WTC11 (cell line): ENCODE measurements at regions not wholly inside any gene's neighbourhood (a gene's known extent, or its start where the extent isn't known, plus 50 kb on each side); places are given as distances from the start of the nearest gene placed in this dataset.

Experiments
- ATAC-seq: fragments of 200-7000 bp; cut with Tn5 transposase; 2 replicates; pipeline ENCODE4 v1.10.0; 2021; ENCODE audit warnings: mild to moderate bottlenecking, moderate library complexity
- CTCF ChIA-PET: fragments of 300-600 bp; sonication (Branson Sonifier 250); formaldehyde crosslinking; loops from one replicate; lab custom pipeline; 2021; ENCODE audit warnings: antibody characterized with exemption; lab: Charles Lee
- POLR2A ChIA-PET: fragments of 350-600 bp; sonication (Branson Sonifier 250); formaldehyde crosslinking; loops from one replicate; lab custom pipeline; 2021; ENCODE audit warnings: antibody characterized with exemption; lab: Charles Lee
- DNase-seq: peaks from one replicate; pipeline ENCODE4 v3.0.0; 2021; ENCODE audit warnings: low spot score
- H3K27ac Mint-ChIP-seq: 2 replicates; pipeline ENCODE4 v1.8.0; 2021; ENCODE audit warnings: mixed read lengths
- H3K27me3 Mint-ChIP-seq: 2 replicates; pipeline ENCODE4 v1.8.0; 2021; ENCODE audit warnings: low read depth, mild to moderate bottlenecking, moderate library complexity, mixed read lengths
- H3K36me3 Mint-ChIP-seq: 2 replicates; pipeline ENCODE4 v1.8.0; 2021; ENCODE audit warnings: mixed read lengths
- H3K4me1 Mint-ChIP-seq: 2 replicates; pipeline ENCODE4 v1.8.0; 2022; ENCODE audit warnings: mixed read lengths
- H3K4me3 Mint-ChIP-seq: 2 replicates; pipeline ENCODE4 v1.8.0; 2021; ENCODE audit warnings: mild to moderate bottlenecking, moderate library complexity, mixed read lengths
- H3K9me3 Mint-ChIP-seq: 2 replicates; pipeline ENCODE4 v1.8.0; 2021; ENCODE audit warnings: mixed read lengths
- FOXP1 ChIP-seq: sonication (generic); formaldehyde crosslinking; IDR thresholded peaks from 2 replicates; pipeline ENCODE4 v1.8.0; 2022; ENCODE audit warnings: missing genetic modification reagents, mild to moderate bottlenecking, moderate library complexity, borderline replicate concordance
- HMGA2 ChIP-seq: fragments of 250-450 bp; sonication (Bioruptor Pico); IDR thresholded peaks from 2 replicates; pipeline ENCODE4 v1.4.0; 2021; ENCODE audit warnings: mild to moderate bottlenecking, moderate library complexity
- IRF2 ChIP-seq: sonication (generic); formaldehyde crosslinking; IDR thresholded peaks from 2 replicates; pipeline ENCODE4 v1.8.0; 2022; ENCODE audit warnings: low read depth, missing genetic modification reagents, borderline replicate concordance
- JAZF1 ChIP-seq: fragments of 250-450 bp; sonication (Bioruptor Pico); IDR thresholded peaks from 2 replicates; pipeline ENCODE4 v1.9.0; 2021; ENCODE audit warnings: moderate library complexity, mild to moderate bottlenecking, inconsistent platforms
- MXD4 ChIP-seq: fragments of 250-450 bp; sonication (Bioruptor Pico); IDR thresholded peaks from 2 replicates; pipeline ENCODE4 v1.8.0; 2021; ENCODE audit warnings: mild to moderate bottlenecking, moderate library complexity, borderline replicate concordance
- MYBL2 ChIP-seq: sonication (generic); formaldehyde crosslinking; IDR thresholded peaks from 2 replicates; pipeline ENCODE4 v1.8.1; 2023; ENCODE audit warnings: mild to moderate bottlenecking, moderate library complexity, missing genetic modification reagents
- NFYB ChIP-seq: sonication (generic); formaldehyde crosslinking; conservative IDR thresholded peaks from 2 replicates; pipeline ENCODE4 v1.8.0; 2022; ENCODE audit warnings: low read depth, missing genetic modification reagents
- PRRX2 ChIP-seq: fragments of 250-450 bp; sonication (Bioruptor Pico); IDR thresholded peaks from 2 replicates; pipeline ENCODE4 v1.8.0; 2021; ENCODE audit warnings: mild to moderate bottlenecking
- SMAD3 ChIP-seq: sonication (generic); formaldehyde crosslinking; IDR thresholded peaks from 2 replicates; pipeline ENCODE4 v1.8.0; 2022; ENCODE audit warnings: missing genetic modification reagents, mild to moderate bottlenecking, borderline replicate concordance
- SMAD4 ChIP-seq: sonication (generic); formaldehyde crosslinking; IDR thresholded peaks from 2 replicates; pipeline ENCODE4 v1.8.0; 2022; ENCODE audit warnings: mild to moderate bottlenecking, missing genetic modification reagents
- ZNF232 ChIP-seq: sonication (generic); formaldehyde crosslinking; IDR thresholded peaks from 2 replicates; pipeline ENCODE4 v1.8.0; 2022; ENCODE audit warnings: mild to moderate bottlenecking, missing genetic modification reagents
- TF ChIP-seq, protein P1 (sequence below): fragments of 250-450 bp; sonication (Bioruptor Pico); IDR thresholded peaks from 2 replicates; pipeline ENCODE4 v1.9.0; 2021; ENCODE audit warnings: mild to moderate bottlenecking
- TF ChIP-seq, protein P2 (sequence below): sonication (generic); formaldehyde crosslinking; IDR thresholded peaks from 2 replicates; pipeline ENCODE4 v1.8.1; 2022; ENCODE audit warnings: mild to moderate bottlenecking, moderate library complexity, missing genetic modification reagents
- TF ChIP-seq, protein P3 (sequence below): sonication (generic); formaldehyde crosslinking; IDR thresholded peaks from 2 replicates; pipeline ENCODE4 v1.8.0; 2022; ENCODE audit warnings: mild to moderate bottlenecking, missing genetic modification reagents
- TF ChIP-seq, protein P4 (sequence below): sonication (generic); formaldehyde crosslinking; conservative IDR thresholded peaks from 2 replicates; pipeline ENCODE4 v1.8.1; 2022; ENCODE audit warnings: mild to moderate bottlenecking, missing genetic modification reagents
- TF ChIP-seq, protein P5 (sequence below): sonication (generic); formaldehyde crosslinking; conservative IDR thresholded peaks from 2 replicates; pipeline ENCODE4 v1.8.1; 2023; ENCODE audit warnings: mild to moderate bottlenecking, low read depth, missing genetic modification reagents, moderate library complexity
- TF ChIP-seq, protein P6 (sequence below): sonication (generic); formaldehyde crosslinking; IDR thresholded peaks from 2 replicates; pipeline ENCODE4 v1.8.0; 2022; ENCODE audit warnings: missing genetic modification reagents
- TF ChIP-seq, protein P7 (sequence below): sonication (generic); formaldehyde crosslinking; IDR thresholded peaks from 2 replicates; pipeline ENCODE4 v1.8.1; 2023; ENCODE audit warnings: mild to moderate bottlenecking, missing genetic modification reagents
- TF ChIP-seq, protein P8 (sequence below): fragments of 250-450 bp; sonication (Bioruptor Pico); IDR thresholded peaks from 2 replicates; pipeline ENCODE4 v1.9.0; 2021; ENCODE audit warnings: mild to moderate bottlenecking, borderline replicate concordance

DNA sequence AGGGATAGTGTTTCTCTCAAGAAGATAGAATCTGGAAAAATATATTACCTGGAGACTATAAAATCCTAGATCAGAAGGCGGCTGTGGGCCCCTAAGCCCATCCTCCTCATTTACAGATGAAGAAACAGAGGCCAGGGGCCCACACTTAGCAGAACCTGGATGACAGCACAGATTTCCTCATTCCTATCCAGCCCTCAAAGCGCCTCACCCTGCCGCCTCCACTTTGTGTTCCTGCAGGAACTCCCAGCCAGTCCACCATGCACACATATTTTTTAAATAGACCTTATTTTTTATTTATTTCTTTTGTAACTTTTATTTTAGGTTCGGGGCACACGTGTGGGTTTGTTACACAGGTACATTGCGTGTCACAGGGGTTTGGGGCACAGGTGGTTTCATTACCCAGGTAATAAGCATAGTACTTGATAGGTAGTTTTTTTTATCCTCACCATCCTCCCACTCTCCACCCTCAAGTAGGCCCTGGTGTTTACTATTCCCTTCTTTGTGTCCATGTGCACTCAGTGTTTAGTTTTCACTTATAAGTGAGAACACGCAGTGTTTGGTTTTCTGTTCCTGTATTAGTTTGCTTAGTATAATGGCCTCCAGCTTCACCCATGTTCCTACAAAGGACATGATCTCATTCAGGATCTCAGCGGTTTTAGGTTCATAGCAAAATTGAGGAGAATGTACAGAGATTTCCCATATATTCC is 85.5 kb upstream of the MAP1B start:
- CTCF ChIA-PET = no interaction called here

More for the DNA sequence above, 85.5 kb upstream of the MAP1B start:
- ATAC-seq = no peak
- H3K9me3 Mint-ChIP-seq = no peaks in the 10 kb centered on the region
- POLR2A ChIA-PET = no interaction called here
- H3K27me3 Mint-ChIP-seq = no peaks in the 10 kb centered on the region
- H3K4me1 Mint-ChIP-seq = peaks cover 10% of the 10 kb centered on the region
- no peak overlapping the region for H3K4me3 Mint-ChIP-seq
- no peaks in the 10 kb centered on the region for H3K36me3 Mint-ChIP-seq
- no peak for TF ChIP-seq IRF2 (CRISPR knock-in tag)
- TF ChIP-seq, protein P1, sequence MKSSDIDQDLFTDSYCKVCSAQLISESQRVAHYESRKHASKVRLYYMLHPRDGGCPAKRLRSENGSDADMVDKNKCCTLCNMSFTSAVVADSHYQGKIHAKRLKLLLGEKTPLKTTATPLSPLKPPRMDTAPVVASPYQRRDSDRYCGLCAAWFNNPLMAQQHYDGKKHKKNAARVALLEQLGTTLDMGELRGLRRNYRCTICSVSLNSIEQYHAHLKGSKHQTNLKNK (CRISPR knock-in tag) = no peak
- TF ChIP-seq, protein P2, sequence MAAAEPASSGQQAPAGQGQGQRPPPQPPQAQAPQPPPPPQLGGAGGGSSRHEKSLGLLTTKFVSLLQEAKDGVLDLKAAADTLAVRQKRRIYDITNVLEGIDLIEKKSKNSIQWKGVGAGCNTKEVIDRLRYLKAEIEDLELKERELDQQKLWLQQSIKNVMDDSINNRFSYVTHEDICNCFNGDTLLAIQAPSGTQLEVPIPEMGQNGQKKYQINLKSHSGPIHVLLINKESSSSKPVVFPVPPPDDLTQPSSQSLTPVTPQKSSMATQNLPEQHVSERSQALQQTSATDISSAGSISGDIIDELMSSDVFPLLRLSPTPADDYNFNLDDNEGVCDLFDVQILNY (CRISPR knock-in tag) = no peak
- TF ChIP-seq NFYB (CRISPR knock-in tag) = no peak
- TF ChIP-seq, protein P3, sequence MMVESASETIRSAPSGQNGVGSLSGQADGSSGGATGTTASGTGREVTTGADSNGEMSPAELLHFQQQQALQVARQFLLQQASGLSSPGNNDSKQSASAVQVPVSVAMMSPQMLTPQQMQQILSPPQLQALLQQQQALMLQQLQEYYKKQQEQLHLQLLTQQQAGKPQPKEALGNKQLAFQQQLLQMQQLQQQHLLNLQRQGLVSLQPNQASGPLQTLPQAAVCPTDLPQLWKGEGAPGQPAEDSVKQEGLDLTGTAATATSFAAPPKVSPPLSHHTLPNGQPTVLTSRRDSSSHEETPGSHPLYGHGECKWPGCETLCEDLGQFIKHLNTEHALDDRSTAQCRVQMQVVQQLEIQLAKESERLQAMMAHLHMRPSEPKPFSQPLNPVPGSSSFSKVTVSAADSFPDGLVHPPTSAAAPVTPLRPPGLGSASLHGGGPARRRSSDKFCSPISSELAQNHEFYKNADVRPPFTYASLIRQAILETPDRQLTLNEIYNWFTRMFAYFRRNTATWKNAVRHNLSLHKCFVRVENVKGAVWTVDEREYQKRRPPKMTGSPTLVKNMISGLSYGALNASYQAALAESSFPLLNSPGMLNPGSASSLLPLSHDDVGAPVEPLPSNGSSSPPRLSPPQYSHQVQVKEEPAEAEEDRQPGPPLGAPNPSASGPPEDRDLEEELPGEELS (CRISPR knock-in tag) = no peak
- TF ChIP-seq, protein P4, sequence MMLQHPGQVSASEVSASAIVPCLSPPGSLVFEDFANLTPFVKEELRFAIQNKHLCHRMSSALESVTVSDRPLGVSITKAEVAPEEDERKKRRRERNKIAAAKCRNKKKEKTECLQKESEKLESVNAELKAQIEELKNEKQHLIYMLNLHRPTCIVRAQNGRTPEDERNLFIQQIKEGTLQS (CRISPR knock-in tag) = no peak
- TF ChIP-seq, protein P5, sequence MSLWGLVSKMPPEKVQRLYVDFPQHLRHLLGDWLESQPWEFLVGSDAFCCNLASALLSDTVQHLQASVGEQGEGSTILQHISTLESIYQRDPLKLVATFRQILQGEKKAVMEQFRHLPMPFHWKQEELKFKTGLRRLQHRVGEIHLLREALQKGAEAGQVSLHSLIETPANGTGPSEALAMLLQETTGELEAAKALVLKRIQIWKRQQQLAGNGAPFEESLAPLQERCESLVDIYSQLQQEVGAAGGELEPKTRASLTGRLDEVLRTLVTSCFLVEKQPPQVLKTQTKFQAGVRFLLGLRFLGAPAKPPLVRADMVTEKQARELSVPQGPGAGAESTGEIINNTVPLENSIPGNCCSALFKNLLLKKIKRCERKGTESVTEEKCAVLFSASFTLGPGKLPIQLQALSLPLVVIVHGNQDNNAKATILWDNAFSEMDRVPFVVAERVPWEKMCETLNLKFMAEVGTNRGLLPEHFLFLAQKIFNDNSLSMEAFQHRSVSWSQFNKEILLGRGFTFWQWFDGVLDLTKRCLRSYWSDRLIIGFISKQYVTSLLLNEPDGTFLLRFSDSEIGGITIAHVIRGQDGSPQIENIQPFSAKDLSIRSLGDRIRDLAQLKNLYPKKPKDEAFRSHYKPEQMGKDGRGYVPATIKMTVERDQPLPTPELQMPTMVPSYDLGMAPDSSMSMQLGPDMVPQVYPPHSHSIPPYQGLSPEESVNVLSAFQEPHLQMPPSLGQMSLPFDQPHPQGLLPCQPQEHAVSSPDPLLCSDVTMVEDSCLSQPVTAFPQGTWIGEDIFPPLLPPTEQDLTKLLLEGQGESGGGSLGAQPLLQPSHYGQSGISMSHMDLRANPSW (CRISPR knock-in tag) = no peak
- TF ChIP-seq FOXP1 (CRISPR knock-in tag) = no peak
- no peak for TF ChIP-seq SMAD4 (CRISPR knock-in tag)
- TF ChIP-seq, protein P6, sequence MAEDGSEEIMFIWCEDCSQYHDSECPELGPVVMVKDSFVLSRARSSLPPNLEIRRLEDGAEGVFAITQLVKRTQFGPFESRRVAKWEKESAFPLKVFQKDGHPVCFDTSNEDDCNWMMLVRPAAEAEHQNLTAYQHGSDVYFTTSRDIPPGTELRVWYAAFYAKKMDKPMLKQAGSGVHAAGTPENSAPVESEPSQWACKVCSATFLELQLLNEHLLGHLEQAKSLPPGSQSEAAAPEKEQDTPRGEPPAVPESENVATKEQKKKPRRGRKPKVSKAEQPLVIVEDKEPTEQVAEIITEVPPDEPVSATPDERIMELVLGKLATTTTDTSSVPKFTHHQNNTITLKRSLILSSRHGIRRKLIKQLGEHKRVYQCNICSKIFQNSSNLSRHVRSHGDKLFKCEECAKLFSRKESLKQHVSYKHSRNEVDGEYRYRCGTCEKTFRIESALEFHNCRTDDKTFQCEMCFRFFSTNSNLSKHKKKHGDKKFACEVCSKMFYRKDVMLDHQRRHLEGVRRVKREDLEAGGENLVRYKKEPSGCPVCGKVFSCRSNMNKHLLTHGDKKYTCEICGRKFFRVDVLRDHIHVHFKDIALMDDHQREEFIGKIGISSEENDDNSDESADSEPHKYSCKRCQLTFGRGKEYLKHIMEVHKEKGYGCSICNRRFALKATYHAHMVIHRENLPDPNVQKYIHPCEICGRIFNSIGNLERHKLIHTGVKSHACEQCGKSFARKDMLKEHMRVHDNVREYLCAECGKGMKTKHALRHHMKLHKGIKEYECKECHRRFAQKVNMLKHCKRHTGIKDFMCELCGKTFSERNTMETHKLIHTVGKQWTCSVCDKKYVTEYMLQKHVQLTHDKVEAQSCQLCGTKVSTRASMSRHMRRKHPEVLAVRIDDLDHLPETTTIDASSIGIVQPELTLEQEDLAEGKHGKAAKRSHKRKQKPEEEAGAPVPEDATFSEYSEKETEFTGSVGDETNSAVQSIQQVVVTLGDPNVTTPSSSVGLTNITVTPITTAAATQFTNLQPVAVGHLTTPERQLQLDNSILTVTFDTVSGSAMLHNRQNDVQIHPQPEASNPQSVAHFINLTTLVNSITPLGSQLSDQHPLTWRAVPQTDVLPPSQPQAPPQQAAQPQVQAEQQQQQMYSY (CRISPR knock-in tag) = no peak
- no peak for TF ChIP-seq JAZF1 (CRISPR knock-in tag)
- TF ChIP-seq HMGA2 (CRISPR knock-in tag) = no peak
- no peak for TF ChIP-seq MXD4 (CRISPR knock-in tag)
- no peak for TF ChIP-seq SMAD3 (CRISPR knock-in tag)
- TF ChIP-seq, protein P7, sequence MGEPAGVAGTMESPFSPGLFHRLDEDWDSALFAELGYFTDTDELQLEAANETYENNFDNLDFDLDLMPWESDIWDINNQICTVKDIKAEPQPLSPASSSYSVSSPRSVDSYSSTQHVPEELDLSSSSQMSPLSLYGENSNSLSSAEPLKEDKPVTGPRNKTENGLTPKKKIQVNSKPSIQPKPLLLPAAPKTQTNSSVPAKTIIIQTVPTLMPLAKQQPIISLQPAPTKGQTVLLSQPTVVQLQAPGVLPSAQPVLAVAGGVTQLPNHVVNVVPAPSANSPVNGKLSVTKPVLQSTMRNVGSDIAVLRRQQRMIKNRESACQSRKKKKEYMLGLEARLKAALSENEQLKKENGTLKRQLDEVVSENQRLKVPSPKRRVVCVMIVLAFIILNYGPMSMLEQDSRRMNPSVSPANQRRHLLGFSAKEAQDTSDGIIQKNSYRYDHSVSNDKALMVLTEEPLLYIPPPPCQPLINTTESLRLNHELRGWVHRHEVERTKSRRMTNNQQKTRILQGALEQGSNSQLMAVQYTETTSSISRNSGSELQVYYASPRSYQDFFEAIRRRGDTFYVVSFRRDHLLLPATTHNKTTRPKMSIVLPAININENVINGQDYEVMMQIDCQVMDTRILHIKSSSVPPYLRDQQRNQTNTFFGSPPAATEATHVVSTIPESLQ (CRISPR knock-in tag) = no peak
- TF ChIP-seq PRRX2 (CRISPR knock-in tag) = no peak
- TF ChIP-seq, protein P8, sequence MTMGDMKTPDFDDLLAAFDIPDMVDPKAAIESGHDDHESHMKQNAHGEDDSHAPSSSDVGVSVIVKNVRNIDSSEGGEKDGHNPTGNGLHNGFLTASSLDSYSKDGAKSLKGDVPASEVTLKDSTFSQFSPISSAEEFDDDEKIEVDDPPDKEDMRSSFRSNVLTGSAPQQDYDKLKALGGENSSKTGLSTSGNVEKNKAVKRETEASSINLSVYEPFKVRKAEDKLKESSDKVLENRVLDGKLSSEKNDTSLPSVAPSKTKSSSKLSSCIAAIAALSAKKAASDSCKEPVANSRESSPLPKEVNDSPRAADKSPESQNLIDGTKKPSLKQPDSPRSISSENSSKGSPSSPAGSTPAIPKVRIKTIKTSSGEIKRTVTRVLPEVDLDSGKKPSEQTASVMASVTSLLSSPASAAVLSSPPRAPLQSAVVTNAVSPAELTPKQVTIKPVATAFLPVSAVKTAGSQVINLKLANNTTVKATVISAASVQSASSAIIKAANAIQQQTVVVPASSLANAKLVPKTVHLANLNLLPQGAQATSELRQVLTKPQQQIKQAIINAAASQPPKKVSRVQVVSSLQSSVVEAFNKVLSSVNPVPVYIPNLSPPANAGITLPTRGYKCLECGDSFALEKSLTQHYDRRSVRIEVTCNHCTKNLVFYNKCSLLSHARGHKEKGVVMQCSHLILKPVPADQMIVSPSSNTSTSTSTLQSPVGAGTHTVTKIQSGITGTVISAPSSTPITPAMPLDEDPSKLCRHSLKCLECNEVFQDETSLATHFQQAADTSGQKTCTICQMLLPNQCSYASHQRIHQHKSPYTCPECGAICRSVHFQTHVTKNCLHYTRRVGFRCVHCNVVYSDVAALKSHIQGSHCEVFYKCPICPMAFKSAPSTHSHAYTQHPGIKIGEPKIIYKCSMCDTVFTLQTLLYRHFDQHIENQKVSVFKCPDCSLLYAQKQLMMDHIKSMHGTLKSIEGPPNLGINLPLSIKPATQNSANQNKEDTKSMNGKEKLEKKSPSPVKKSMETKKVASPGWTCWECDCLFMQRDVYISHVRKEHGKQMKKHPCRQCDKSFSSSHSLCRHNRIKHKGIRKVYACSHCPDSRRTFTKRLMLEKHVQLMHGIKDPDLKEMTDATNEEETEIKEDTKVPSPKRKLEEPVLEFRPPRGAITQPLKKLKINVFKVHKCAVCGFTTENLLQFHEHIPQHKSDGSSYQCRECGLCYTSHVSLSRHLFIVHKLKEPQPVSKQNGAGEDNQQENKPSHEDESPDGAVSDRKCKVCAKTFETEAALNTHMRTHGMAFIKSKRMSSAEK = no peak
- no peak for TF ChIP-seq ZNF232
- TF ChIP-seq MYBL2 (CRISPR knock-in tag) = no peak
- no peak for DNase-seq
- H3K27ac Mint-ChIP-seq = no peak overlapping the region
